HepG2 (cell line): ENCODE measurements at regions not wholly inside any gene's neighbourhood (a gene's known extent, or its start where the extent isn't known, plus 50 kb on each side); places are given as distances from the start of the nearest gene placed in this dataset.
A peak's percentile ranks its signal among the peaks of the same experiment; 100 is the strongest.

Experiments used
- ATAC-seq: fragments of 200-7000 bp; cut with Tn5 transposase; 3 replicates; pipeline ENCODE4 v1.9.1; 2020; ENCODE audit warnings: mild to moderate bottlenecking, moderate library complexity
- BruUV-seq: library from RNA; stranded (reverse); fragments of 400-500 nt; replicated peaks from 2 replicates; lab custom pipeline; 2021; lab: Mats Ljungman, UMichigan
- CTCF ChIA-PET: fragments of 300-600 bp; formaldehyde crosslinking; extraction: SDS; loops from one replicate; lab custom pipeline; 2021; ENCODE audit warnings: low total read pairs, inconsistent platforms, low intra/inter-chr PET ratio; lab: Yijun Ruan, JAX
- POLR2A ChIA-PET: fragments of 350-600 bp; sonication (Branson Sonifier 250); formaldehyde crosslinking; loops from one replicate; lab custom pipeline; 2020; ENCODE audit warnings: antibody characterized with exemption, inconsistent platforms; lab: Yijun Ruan, JAX
- DNase-seq: peaks from one replicate; pipeline ENCODE4 v3.0.0-alpha.2; 2015; ENCODE audit warnings: low spot score
- FAIRE-seq: peaks from 3 replicates; lab custom pipeline; 2011; peaks lifted over from hg19 to GRCh38; lab: Jason Lieb, UNC
- H2AFZ ChIP-seq: one replicate; pipeline ENCODE4 v1.6.1; 2011; ENCODE audit warnings: low read length, inconsistent platforms
- H3K27ac ChIP-seq: fragments of 300-600 bp; 3 replicates; pipeline ENCODE4 v1.8.0; 2011; ENCODE audit warnings: mixed run types, mild to moderate bottlenecking, mixed read lengths, low read length, inconsistent platforms; ENCODE audit not compliant: insufficient read depth; ENCODE audit errors: extremely low read length
- H3K27me3 ChIP-seq, 2 experiments: fragments of 200-600 bp in 1 of 2; 2 replicates in 1 of 2; 3 replicates in 1 of 2; pipeline versions ENCODE4 v1.6.0 to v1.8.0; 2011; ENCODE audit warnings: low read length in 2 of 2, mild to moderate bottlenecking in 2 of 2, moderate library complexity in 2 of 2, inconsistent platforms in 1 of 2; ENCODE audit not compliant: insufficient read depth in 2 of 2, control insufficient read depth in 1 of 2
- H3K36me3 ChIP-seq, 2 experiments: fragments of 200-600 bp in 1 of 2; replicated peaks in 1 of 2; 2 replicates in 1 of 2; 3 replicates in 1 of 2; pipeline versions ENCODE4 v1.5.1 to v1.8.0; 2011; ENCODE audit warnings: low read length in 2 of 2, inconsistent platforms in 1 of 2; ENCODE audit not compliant: insufficient read depth in 2 of 2, control insufficient read depth in 1 of 2
- H3K4me1 ChIP-seq: 2 replicates; pipeline ENCODE4 v1.5.1; 2012; ENCODE audit warnings: low read length, inconsistent platforms; ENCODE audit not compliant: insufficient read depth
- H3K4me2 ChIP-seq: 2 replicates; pipeline ENCODE4 v1.6.0; 2011; ENCODE audit warnings: low read depth, low read length, inconsistent platforms
- H3K4me3 ChIP-seq, 3 experiments: fragments of 200-600 bp in 1 of 3; sonication (generic), shearing (Covaris generic) in 1 of 3; replicated peaks in 1 of 3; 2 replicates each; pipeline ENCODE4 v1.5.1; 2011 to 2016; ENCODE audit warnings: low read length in 3 of 3, inconsistent platforms in 2 of 3, low read depth in 2 of 3, mild to moderate bottlenecking in 2 of 3, control low read depth in 1 of 3, mixed read lengths in 1 of 3; ENCODE audit not compliant: insufficient read depth in 1 of 3
- H3K79me2 ChIP-seq: one replicate; pipeline ENCODE4 v1.6.1; 2011; ENCODE audit warnings: low read length, inconsistent platforms; ENCODE audit not compliant: insufficient read depth
- H3K9ac ChIP-seq: 2 replicates; pipeline ENCODE4 v1.6.0; 2011; ENCODE audit warnings: mild to moderate bottlenecking, low read depth, low read length, inconsistent platforms; ENCODE audit not compliant: insufficient read depth
- H3K9me3 ChIP-seq: 2 replicates; pipeline ENCODE4 v1.5.1; 2012; ENCODE audit warnings: mild to moderate bottlenecking, low read length
- H4K20me1 ChIP-seq: 2 replicates; pipeline ENCODE4 v1.6.0; 2011; ENCODE audit warnings: inconsistent platforms, mild to moderate bottlenecking, low read length, moderate library complexity; ENCODE audit not compliant: insufficient read depth
- BRCA1 ChIP-seq: sonication (generic); formaldehyde crosslinking; IDR thresholded peaks from 2 replicates; pipeline ENCODE4 v1.4.0; 2020; ENCODE audit warnings: missing genetic modification reagents
- E2F5 ChIP-seq: sonication (generic); formaldehyde crosslinking; conservative IDR thresholded peaks from 2 replicates; pipeline ENCODE4 v1.4.0; 2020; ENCODE audit warnings: missing genetic modification reagents
- HOXD1 ChIP-seq: sonication (generic); formaldehyde crosslinking; IDR thresholded peaks from 2 replicates; pipeline ENCODE4 v1.5.0; 2020; ENCODE audit warnings: missing genetic modification reagents
- MTERF4 ChIP-seq: sonication (generic); formaldehyde crosslinking; IDR thresholded peaks from 2 replicates; pipeline ENCODE4 v1.8.0; 2023; ENCODE audit warnings: mild to moderate bottlenecking, missing genetic modification reagents
- NR2F6 ChIP-seq, 2 experiments: IDR thresholded peaks; 2 replicates each; pipeline ENCODE4 v1.6.1; 2016; ENCODE audit warnings: antibody characterized with exemption in 1 of 2, mild to moderate bottlenecking in 1 of 2
- REST ChIP-seq, 2 experiments: IDR thresholded peaks; 2 replicates each; pipeline ENCODE4 v1.6.1; 2011 to 2012; ENCODE audit warnings: low read length in 2 of 2, borderline replicate concordance in 1 of 2, low read depth in 1 of 2, mild to moderate bottlenecking in 1 of 2, moderate library complexity in 1 of 2
- TCF7L2 ChIP-seq: IDR thresholded peaks from 2 replicates; pipeline ENCODE4 v1.6.1; 2011; ENCODE audit warnings: mild to moderate bottlenecking, low read depth, low read length, moderate library complexity
- TRIM22 ChIP-seq: fragments of 450-650 bp; IDR thresholded peaks from 2 replicates; pipeline ENCODE4 v1.6.1; 2017
- ZNF275 ChIP-seq: sonication (generic); formaldehyde crosslinking; IDR thresholded peaks from 2 replicates; pipeline ENCODE4 v1.8.0; 2022; ENCODE audit warnings: missing genetic modification reagents, mild to moderate bottlenecking, inconsistent platforms, borderline replicate concordance
- ZSCAN12 ChIP-seq: sonication (generic); formaldehyde crosslinking; IDR thresholded peaks from 2 replicates; pipeline ENCODE4 v1.9.0; 2021; ENCODE audit warnings: mild to moderate bottlenecking, missing genetic modification reagents
- ZXDC ChIP-seq: sonication (generic); formaldehyde crosslinking; IDR thresholded peaks from 2 replicates; pipeline ENCODE4 v1.5.0; 2020; ENCODE audit warnings: mild to moderate bottlenecking, missing genetic modification reagents
- WGBS: methylation state at CpG from one replicate; pipeline ENCODE4 v1.1.6; 2017; ENCODE audit warnings: low lambda C conversion rate; 5-methylcytosine and 5-hydroxymethylcytosine counted together
- in situ Hi-C: cut with HindIII; loops from 2 replicates; pipeline ENCODE4 v1.10.0; 2017; ENCODE audit warnings: low pct_unique_long_range_greater_than_20kb; ENCODE audit not compliant: extremely low pct_ligation_motif_present
- intact Hi-C: fragments of 100-400 bp; cut with micrococcal nuclease; formaldehyde crosslinking; loops from one replicate; pipeline ENCODE4 v1.10.0; 2022; ENCODE audit not compliant: unreplicated experiment

GRCh38 chr16:48478393-48478792, 93.2 kb upstream of the SIAH1 start:
- CTCF ChIA-PET, result no interaction called here
- BruUV-seq, result no TSS peak
- 0 out of 2 replicates have a peak overlapping the region, but pooled peaks have one; percentile 5 for H3K4me2 ChIP-seq
- in situ Hi-C loops, result no loop called here
- no peak overlapping the region for H2AFZ ChIP-seq
- ATAC-seq, result no peak
- intact Hi-C loops, result no loop called here
- H3K27me3 ChIP-seq, result 0 out of 5 replicates have a peak, but pooled peaks cover 0 to 5% of the 10 kb centered on the region in 2 experiments
- H3K27ac ChIP-seq, result no peak overlapping the region
- no peaks in the 10 kb centered on the region for H3K36me3 ChIP-seq
- no peak for FAIRE-seq
- no peak overlapping the region for H3K9ac ChIP-seq
- H3K79me2 ChIP-seq, result no peaks in the 10 kb centered on the region
- peaks cover 36% of the 10 kb centered on the region for H3K4me1 ChIP-seq
- no peaks in the 10 kb centered on the region for H4K20me1 ChIP-seq
- WGBS, result 22% methylated on average over 5 of the region's 5 CpGs
- H3K9me3 ChIP-seq, result no peaks in the 10 kb centered on the region
- DNase-seq, result no peak
- POLR2A ChIA-PET, result no interaction called here
- H3K4me3 ChIP-seq, result no peak overlapping the region
- TF ChIP-seq MTERF4 (CRISPR knock-in tag), result no peak
- no peak for TF ChIP-seq NR2F6 (IDR thresholded peaks at IDR 0.05)
- no peak for TF ChIP-seq NR2F6 (CRISPR knock-in tag; IDR thresholded peaks at IDR 0.05)
- TF ChIP-seq ZXDC, result no peak
- no peak for TF ChIP-seq TCF7L2
- no peak for TF ChIP-seq ZNF275 (CRISPR knock-in tag)
- TF ChIP-seq TRIM22, result no peak
- TF ChIP-seq ZSCAN12 (CRISPR knock-in tag), result no peak
- TF ChIP-seq REST (IDR thresholded peaks at IDR 0.05; ENCODE audit: borderline replicate concordance in 1 of 2, low read depth in 1 of 2, low read length in 2 of 2), result no peak
- TF ChIP-seq BRCA1 (CRISPR knock-in tag), result no peak
- TF ChIP-seq HOXD1 (CRISPR knock-in tag), result no peak
- no peak for TF ChIP-seq E2F5 (CRISPR knock-in tag)
